ENCODE measurements at regions not wholly inside any gene's neighbourhood (a gene's known extent, or its start where the extent isn't known, plus 50 kb on each side); places are given as distances from the start of the nearest gene placed in this dataset.

DNA sequence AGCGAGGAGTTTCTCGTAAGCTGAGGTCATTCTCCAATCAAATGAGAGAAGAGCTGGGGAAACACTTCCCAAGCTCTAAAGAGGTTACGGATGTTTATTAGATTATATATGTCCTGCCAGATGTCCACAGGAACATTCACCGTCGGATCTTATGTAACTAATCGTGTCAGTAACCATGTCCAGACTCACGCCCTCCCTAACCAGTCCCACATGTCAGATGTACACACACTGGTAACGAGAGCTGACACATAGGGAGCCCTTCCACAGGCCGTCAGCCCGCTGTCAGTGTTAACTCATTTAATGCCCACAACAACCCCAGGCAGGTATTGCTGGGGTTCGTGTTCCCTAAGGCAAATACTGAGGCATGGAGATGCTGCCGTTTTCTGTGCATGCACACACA is 223.7 kb upstream of the RTL1 start:
- H3K4me1 ChIP-seq (ENCODE audit: insufficient read depth, low read length): no peaks in the 10 kb centered on the region
- no peak for DNase-seq
- no peak overlapping the region for H3K27ac ChIP-seq (ENCODE audit: low read depth, low read length)
- H3K9me3 ChIP-seq (ENCODE audit: low read length): no peaks in the 10 kb centered on the region
- Mint-ChIP-seq H3K4me3 (no peak overlapping the region), H3K9me3 (peaks cover 0 to 4% (median 0%) of the 10 kb centered on the region in 5 donors), H3K36me3 (no peaks in the 10 kb centered on the region), H3K4me1 (no peaks in the 10 kb centered on the region), H3K27me3 (peaks cover 9 to 38% of the 10 kb centered on the region in 2 donors), H3K27ac (no peak overlapping the region)
- H3K4me3 ChIP-seq (ENCODE audit: low read length): no peak overlapping the region
- CTCF ChIA-PET: no interaction called here
- H3K27me3 ChIP-seq (ENCODE audit: insufficient read depth, low read length, poor library complexity, severe bottlenecking): no peaks in the 10 kb centered on the region
- H3K36me3 ChIP-seq (ENCODE audit: insufficient read depth, low read length): no peaks in the 10 kb centered on the region
- POLR2A ChIA-PET: no interaction called here

DNA sequence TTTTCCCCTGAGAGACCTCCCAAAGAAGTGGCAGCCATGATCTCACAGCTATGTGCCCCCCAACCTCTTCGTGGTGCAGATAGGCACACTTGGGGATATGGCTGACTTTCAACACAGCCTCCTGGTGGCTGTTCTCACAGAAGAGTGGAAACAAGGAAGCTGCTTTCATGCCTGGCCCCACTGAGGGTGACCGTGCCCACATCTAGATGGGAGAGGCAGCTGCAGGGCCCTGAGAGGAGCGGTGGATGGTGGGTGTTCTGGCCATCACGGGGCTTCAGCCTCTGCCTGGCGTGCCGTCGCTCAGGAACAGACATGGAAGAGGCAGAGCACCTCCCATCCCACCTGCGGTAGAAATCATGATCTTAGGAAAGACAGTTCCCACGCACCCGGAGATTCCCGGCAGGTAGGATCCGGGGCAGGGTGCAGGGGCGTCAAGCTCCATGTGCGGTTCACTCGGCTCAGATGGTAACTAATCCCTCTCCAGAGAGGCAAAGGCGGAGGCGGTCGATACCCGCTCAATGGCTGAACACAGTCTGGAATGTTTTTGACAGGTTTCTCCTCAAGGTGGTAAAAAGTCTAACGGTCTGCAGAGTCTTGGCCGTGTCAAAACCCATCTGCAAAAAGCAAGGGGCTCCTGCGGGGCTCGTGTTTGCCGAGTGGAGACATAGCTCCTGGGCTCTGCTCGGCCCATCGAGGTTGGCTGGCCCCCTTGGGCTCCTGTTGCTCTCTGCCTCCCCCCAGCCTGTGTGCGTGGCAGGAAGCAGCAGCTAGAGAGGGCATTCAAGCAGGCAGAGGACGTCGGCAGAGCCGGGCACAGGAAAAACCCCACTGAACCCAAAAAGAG is 225.2 kb upstream of the RTL1 start:
- H3K4me3 ChIP-seq (ENCODE audit: low read length): no peak overlapping the region
- no peaks in the 10 kb centered on the region for H3K36me3 ChIP-seq (ENCODE audit: insufficient read depth, low read length)
- no peak overlapping the region for H3K27ac ChIP-seq (ENCODE audit: low read depth, low read length)
- no peaks in the 10 kb centered on the region for H3K9me3 ChIP-seq (ENCODE audit: low read length)
- H3K4me1 ChIP-seq (ENCODE audit: insufficient read depth, low read length): no peaks in the 10 kb centered on the region
- H3K27me3 ChIP-seq (ENCODE audit: insufficient read depth, low read length, poor library complexity, severe bottlenecking): no peaks in the 10 kb centered on the region
- H3K4me1 Mint-ChIP-seq: no peaks in the 10 kb centered on the region
- no peaks in the 10 kb centered on the region for H3K36me3 Mint-ChIP-seq
- H3K27ac Mint-ChIP-seq: peak overlapping the region in 1 of 8 donors; percentile 44
- POLR2A ChIA-PET: no interaction called here
- DNase-seq: no peak
- peaks cover 9 to 41% of the 10 kb centered on the region in 2 donors for H3K27me3 Mint-ChIP-seq
- H3K9me3 Mint-ChIP-seq: peaks cover 0 to 4% (median 0%) of the 10 kb centered on the region in 5 donors
- H3K4me3 Mint-ChIP-seq: no peak overlapping the region
- CTCF ChIA-PET: no interaction called here

DNA sequence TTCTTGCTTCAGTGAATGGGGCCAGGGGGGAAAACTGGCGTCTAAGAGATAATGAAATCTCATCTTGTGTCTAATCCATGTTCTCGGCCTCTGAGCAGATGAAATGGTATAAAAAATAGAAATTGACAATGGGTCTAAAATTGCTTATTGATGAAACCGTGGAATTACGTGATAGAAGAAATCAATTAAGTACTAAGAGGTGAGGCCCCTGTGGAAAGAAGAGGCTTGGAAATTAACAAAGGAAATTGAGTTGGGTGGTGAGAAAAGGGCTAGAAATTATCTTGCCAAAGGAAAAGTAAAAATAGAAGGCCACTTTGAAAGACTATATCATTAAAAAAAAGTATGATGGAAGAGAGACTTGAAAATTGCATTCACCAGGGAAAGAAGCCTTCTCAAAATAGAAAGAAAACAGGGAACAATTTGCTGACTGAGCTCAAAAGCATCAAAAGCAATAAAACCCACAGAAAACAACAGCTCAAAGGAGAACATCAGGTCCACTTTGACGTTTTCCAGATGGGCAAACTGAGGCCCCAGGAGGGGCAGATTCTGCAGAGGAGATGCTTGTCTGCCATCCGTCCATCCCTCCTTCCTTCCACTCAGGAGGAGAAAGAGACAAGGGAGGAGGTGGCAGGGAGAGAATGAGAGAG is 226.1 kb upstream of the RTL1 start:
- CTCF ChIA-PET: no interaction called here

DNA sequence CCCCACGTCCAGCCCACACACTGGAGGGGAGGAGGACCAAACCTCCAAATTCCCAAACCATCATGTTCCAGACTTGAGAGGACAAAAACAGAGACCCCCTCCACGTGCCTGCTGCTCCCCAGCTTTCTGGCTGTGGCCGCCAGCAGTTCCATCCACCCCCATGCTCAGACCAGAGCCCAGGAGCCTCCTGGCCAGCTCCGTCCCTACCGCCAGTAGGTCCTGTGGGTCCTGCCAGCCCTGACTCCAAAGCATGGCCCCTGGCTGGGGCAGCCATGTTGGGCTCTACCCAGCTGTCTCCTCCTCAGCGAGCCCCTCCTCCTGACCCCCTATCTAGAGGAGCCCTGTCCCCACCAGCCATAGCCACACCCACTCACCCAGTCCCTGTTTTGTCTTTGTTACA is 227.3 kb upstream of the RTL1 start:
- H3K9me3 Mint-ChIP-seq: peaks cover 0 to 4% (median 0%) of the 10 kb centered on the region in 5 donors

More for the DNA sequence above, 226.1 kb upstream of the RTL1 start:
- Histone ChIP-seq H3K27ac (ENCODE audit: low read depth, low read length) (no peak overlapping the region), H3K36me3 (ENCODE audit: insufficient read depth, low read length) (no peaks in the 10 kb centered on the region), H3K9me3 (ENCODE audit: low read length) (no peaks in the 10 kb centered on the region), H3K4me1 (ENCODE audit: insufficient read depth, low read length) (no peaks in the 10 kb centered on the region), H3K4me3 (ENCODE audit: low read length) (no peak overlapping the region), H3K27me3 (ENCODE audit: insufficient read depth, low read length, poor library complexity, severe bottlenecking) (no peaks in the 10 kb centered on the region)
- H3K36me3 Mint-ChIP-seq: no peaks in the 10 kb centered on the region
- no peak overlapping the region for H3K4me3 Mint-ChIP-seq
- no peaks in the 10 kb centered on the region for H3K4me1 Mint-ChIP-seq
- DNase-seq: no peak
- H3K27ac Mint-ChIP-seq: no peak overlapping the region
- peaks cover 12 to 48% of the 10 kb centered on the region in 2 donors for H3K27me3 Mint-ChIP-seq
- POLR2A ChIA-PET: no interaction called here
- peaks cover 0 to 4% (median 0%) of the 10 kb centered on the region in 5 donors for H3K9me3 Mint-ChIP-seq

DNA sequence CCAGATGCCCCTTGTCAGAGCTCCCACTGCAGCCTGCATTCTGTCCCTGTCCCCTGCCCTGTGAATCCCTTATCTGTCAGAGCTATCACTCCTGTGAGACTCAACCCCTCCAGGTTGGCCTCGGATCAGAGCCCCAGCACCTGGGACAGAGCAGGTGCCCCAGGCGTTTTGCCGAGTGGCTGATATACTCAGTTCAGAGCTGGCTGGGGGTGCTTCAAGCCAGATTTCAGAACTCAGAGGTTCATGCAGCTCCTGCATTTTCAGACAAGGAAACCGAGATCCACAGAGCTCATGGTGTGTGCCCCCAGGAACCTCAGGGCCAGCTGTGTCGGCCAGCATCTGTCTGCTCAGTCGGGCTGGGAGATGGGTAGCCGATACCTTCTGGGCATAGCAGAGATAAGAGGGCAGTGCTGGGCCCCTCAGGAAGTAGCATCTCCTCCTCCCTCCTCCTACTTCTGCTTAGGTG is 228.0 kb upstream of the RTL1 start:
- Mint-ChIP-seq H3K4me1 (no peaks in the 10 kb centered on the region), H3K27ac (no peak overlapping the region), H3K4me3 (no peak overlapping the region), H3K36me3 (no peaks in the 10 kb centered on the region), H3K27me3 (peaks cover 10 to 44% of the 10 kb centered on the region in 2 donors), H3K9me3 (peaks cover 0 to 4% (median 0%) of the 10 kb centered on the region in 5 donors)
- H3K9me3 ChIP-seq (ENCODE audit: low read length): no peaks in the 10 kb centered on the region
- H3K36me3 ChIP-seq (ENCODE audit: insufficient read depth, low read length): no peaks in the 10 kb centered on the region
- CTCF ChIA-PET: no interaction called here
- H3K27ac ChIP-seq (ENCODE audit: low read depth, low read length): no peak overlapping the region
- no peaks in the 10 kb centered on the region for H3K4me1 ChIP-seq (ENCODE audit: insufficient read depth, low read length)
- H3K27me3 ChIP-seq (ENCODE audit: insufficient read depth, low read length, poor library complexity, severe bottlenecking): no peaks in the 10 kb centered on the region
- peak in 1 of 5 donors; percentile 42 for DNase-seq
- POLR2A ChIA-PET: no interaction called here
- H3K4me3 ChIP-seq (ENCODE audit: low read length): no peak overlapping the region

More for the DNA sequence above, 227.3 kb upstream of the RTL1 start:
- no peak for DNase-seq
- H3K4me1 ChIP-seq (ENCODE audit: insufficient read depth, low read length): no peaks in the 10 kb centered on the region
- H3K4me1 Mint-ChIP-seq: no peaks in the 10 kb centered on the region
- H3K4me3 ChIP-seq (ENCODE audit: low read length): no peak overlapping the region
- no peaks in the 10 kb centered on the region for H3K9me3 ChIP-seq (ENCODE audit: low read length)
- H3K4me3 Mint-ChIP-seq: no peak overlapping the region
- ChIA-PET CTCF (no interaction called here), POLR2A (no interaction called here)
- no peak overlapping the region for H3K27ac Mint-ChIP-seq
- peaks cover 10 to 44% of the 10 kb centered on the region in 2 donors for H3K27me3 Mint-ChIP-seq
- no peaks in the 10 kb centered on the region for H3K36me3 ChIP-seq (ENCODE audit: insufficient read depth, low read length)
- no peaks in the 10 kb centered on the region for H3K36me3 Mint-ChIP-seq
- no peak overlapping the region for H3K27ac ChIP-seq (ENCODE audit: low read depth, low read length)
- no peaks in the 10 kb centered on the region for H3K27me3 ChIP-seq (ENCODE audit: insufficient read depth, low read length, poor library complexity, severe bottlenecking)

DNA sequence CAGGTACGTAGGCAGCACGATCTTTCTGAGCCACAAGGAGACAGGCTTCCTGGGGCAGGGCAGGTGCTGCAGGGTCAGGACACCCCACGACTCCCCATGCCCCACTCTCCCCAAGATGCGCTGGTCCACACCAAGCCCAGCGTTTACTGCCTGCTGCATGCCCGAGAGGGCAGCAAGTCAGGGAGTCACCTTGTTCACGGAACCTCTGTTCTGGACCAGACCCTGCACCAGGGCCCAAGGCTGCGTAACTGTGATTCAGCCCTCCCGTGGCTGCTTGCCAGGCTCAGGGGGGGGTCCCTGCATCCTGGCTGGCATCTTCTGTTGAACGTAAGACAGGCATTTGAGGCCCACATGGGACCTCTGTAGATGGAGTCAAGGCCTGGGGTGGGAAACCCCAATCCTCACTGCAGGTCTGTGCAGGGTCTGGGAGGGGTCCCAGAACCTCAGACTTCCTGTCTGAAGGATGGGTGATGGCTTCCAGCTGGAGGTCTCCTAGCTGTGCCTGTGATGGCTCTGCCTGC is 228.6 kb upstream of the RTL1 start:
- no peaks in the 10 kb centered on the region for H3K4me1 ChIP-seq (ENCODE audit: insufficient read depth, low read length)
- no peaks in the 10 kb centered on the region for H3K27me3 ChIP-seq (ENCODE audit: insufficient read depth, low read length, poor library complexity, severe bottlenecking)
- no peak overlapping the region for H3K4me3 Mint-ChIP-seq
- ChIA-PET POLR2A (no interaction called here), CTCF (no interaction called here)
- no peak overlapping the region for H3K4me3 ChIP-seq (ENCODE audit: low read length)
- no peaks in the 10 kb centered on the region for H3K4me1 Mint-ChIP-seq
- H3K36me3 ChIP-seq (ENCODE audit: insufficient read depth, low read length): no peaks in the 10 kb centered on the region
- no peak for DNase-seq
- H3K27me3 Mint-ChIP-seq: peaks cover 7 to 41% of the 10 kb centered on the region in 2 donors
- peaks cover 0 to 4% (median 0%) of the 10 kb centered on the region in 5 donors for H3K9me3 Mint-ChIP-seq
- H3K27ac Mint-ChIP-seq: no peak overlapping the region
- H3K27ac ChIP-seq (ENCODE audit: low read depth, low read length): no peak overlapping the region
- H3K9me3 ChIP-seq (ENCODE audit: low read length): no peaks in the 10 kb centered on the region
- no peaks in the 10 kb centered on the region for H3K36me3 Mint-ChIP-seq

DNA sequence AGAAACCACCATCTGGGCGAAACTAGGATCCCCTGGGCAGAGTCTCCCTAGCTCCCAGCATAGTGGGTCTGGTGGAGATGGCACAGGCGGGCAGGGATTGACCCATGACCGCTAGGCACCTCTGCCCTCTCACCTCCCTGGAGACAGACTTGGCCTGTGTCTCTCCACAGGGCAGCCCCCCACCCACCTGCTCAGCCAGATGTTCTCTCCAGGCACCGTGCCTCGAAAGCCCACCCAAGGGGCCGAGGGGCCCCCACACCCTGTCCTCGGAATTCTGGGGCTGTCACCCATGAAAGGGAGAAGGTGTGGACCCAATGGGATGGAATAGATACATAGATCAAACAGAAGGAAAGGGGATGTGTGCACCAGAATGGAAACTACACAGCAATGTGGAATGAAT is 229.1 kb upstream of the RTL1 start:
- no peak overlapping the region for H3K4me3 Mint-ChIP-seq
- Histone ChIP-seq H3K4me1 (ENCODE audit: insufficient read depth, low read length) (no peaks in the 10 kb centered on the region), H3K4me3 (ENCODE audit: low read length) (no peak overlapping the region), H3K27me3 (ENCODE audit: insufficient read depth, low read length, poor library complexity, severe bottlenecking) (no peaks in the 10 kb centered on the region), H3K36me3 (ENCODE audit: insufficient read depth, low read length) (no peaks in the 10 kb centered on the region), H3K27ac (ENCODE audit: low read depth, low read length) (no peak overlapping the region), H3K9me3 (ENCODE audit: low read length) (no peaks in the 10 kb centered on the region)
- no peaks in the 10 kb centered on the region for H3K4me1 Mint-ChIP-seq
- H3K9me3 Mint-ChIP-seq: peaks cover 0 to 4% (median 0%) of the 10 kb centered on the region in 5 donors
- no peak overlapping the region for H3K27ac Mint-ChIP-seq
- POLR2A ChIA-PET: no interaction called here
- no peak for DNase-seq
- CTCF ChIA-PET: no interaction called here
- peaks cover 6 to 37% of the 10 kb centered on the region in 2 donors for H3K27me3 Mint-ChIP-seq
- H3K36me3 Mint-ChIP-seq: no peaks in the 10 kb centered on the region

DNA sequence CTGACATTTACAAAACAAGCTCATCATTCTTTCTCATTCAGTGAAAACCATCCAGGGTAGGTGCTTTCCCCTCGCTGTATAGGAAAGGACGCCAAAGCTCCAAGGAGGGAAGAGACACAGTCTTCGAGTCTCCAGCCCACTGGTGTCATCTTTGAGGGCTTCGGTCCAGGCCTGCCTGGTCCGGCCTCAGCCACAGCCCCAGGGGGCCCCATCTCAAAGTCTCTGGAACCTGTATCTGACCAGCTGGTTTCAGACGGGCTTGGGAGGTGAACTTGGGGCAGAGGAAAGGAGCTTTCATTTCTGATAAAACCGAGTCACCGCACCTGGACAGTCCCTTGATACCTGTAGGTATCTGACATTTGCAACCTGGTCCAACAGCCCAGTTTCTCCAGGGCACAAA is 229.5 kb upstream of the RTL1 start:
- Mint-ChIP-seq H3K4me3 (no peak overlapping the region), H3K36me3 (no peaks in the 10 kb centered on the region)
- CTCF ChIA-PET: no interaction called here

More for the DNA sequence above, 229.5 kb upstream of the RTL1 start:
- no peak for DNase-seq
- H3K9me3 Mint-ChIP-seq: peaks cover 0 to under 1% (median 0%) of the 10 kb centered on the region in 5 donors
- Histone ChIP-seq H3K27ac (ENCODE audit: low read depth, low read length) (no peak overlapping the region), H3K9me3 (ENCODE audit: low read length) (no peaks in the 10 kb centered on the region), H3K4me1 (ENCODE audit: insufficient read depth, low read length) (no peaks in the 10 kb centered on the region), H3K4me3 (ENCODE audit: low read length) (no peak overlapping the region), H3K27me3 (ENCODE audit: insufficient read depth, low read length, poor library complexity, severe bottlenecking) (no peaks in the 10 kb centered on the region), H3K36me3 (ENCODE audit: insufficient read depth, low read length) (no peaks in the 10 kb centered on the region)
- peaks cover 7 to 33% of the 10 kb centered on the region in 2 donors for H3K27me3 Mint-ChIP-seq
- no peaks in the 10 kb centered on the region for H3K4me1 Mint-ChIP-seq
- H3K27ac Mint-ChIP-seq: no peak overlapping the region
- POLR2A ChIA-PET: no interaction called here
